ENCODE measurements at regions not wholly inside any gene's neighbourhood (a gene's known extent, or its start where the extent isn't known, plus 50 kb on each side); places are given as distances from the start of the nearest gene placed in this dataset.

DNA sequence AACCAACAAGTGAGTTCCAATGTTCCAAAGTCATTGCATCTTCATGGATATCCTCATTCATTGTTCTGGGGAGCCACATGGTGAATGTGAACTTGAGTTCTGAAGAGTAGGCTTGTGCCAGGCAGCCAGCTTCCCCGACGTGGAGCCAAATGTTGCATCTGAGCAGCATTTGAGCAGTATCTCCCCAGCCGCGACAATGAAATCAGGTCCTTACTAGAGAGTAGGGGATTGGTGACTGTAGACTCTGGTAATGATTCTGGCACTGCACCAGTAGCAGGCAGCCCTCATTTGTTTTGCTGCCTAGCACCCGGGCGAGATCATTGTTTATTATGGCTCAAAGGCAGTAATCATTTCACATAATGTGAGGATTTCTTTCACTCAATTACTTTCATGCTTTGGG lies 451.4 kb upstream of the C9orf72 start:
- H3K4me1 Mint-ChIP-seq: no peaks in the 10 kb centered on the region
- no peak overlapping the region for H3K27ac Mint-ChIP-seq
- H3K27me3 Mint-ChIP-seq: no peaks in the 10 kb centered on the region
- no peaks in the 10 kb centered on the region for H3K36me3 Mint-ChIP-seq (ENCODE audit: low read depth)
- no peak overlapping the region for H3K4me3 Mint-ChIP-seq
- intact Hi-C loops (cut with micrococcal nuclease): no loop called here
- no peak for DNase-seq
- H3K9me3 Mint-ChIP-seq: no peaks in the 10 kb centered on the region

DNA sequence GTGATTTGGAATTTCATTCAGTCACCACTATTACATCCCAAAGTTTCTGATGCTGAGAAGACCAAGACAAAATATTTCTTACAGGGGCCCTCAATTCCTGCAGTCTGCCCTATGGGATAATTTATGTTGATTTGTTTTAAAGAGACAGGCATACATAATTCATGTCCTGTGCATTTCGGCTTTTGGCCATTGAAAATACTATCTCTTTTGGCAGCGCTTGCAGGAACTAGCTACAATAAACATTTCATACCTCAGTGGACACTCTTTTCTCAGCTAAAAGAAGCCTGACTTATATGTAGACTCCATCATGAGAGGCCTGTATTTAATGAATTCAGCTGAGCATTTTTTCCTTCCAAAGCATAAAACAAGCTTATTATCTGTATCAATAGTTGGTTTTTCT lies 451.9 kb upstream of the C9orf72 start:
- H3K9me3 Mint-ChIP-seq: no peaks in the 10 kb centered on the region
- no peaks in the 10 kb centered on the region for H3K36me3 Mint-ChIP-seq (ENCODE audit: low read depth)
- no peak for DNase-seq
- H3K4me3 Mint-ChIP-seq: no peak overlapping the region
- H3K27ac Mint-ChIP-seq: no peak overlapping the region
- intact Hi-C loops (cut with micrococcal nuclease): no loop called here
- H3K4me1 Mint-ChIP-seq: no peaks in the 10 kb centered on the region
- H3K27me3 Mint-ChIP-seq: no peaks in the 10 kb centered on the region

DNA sequence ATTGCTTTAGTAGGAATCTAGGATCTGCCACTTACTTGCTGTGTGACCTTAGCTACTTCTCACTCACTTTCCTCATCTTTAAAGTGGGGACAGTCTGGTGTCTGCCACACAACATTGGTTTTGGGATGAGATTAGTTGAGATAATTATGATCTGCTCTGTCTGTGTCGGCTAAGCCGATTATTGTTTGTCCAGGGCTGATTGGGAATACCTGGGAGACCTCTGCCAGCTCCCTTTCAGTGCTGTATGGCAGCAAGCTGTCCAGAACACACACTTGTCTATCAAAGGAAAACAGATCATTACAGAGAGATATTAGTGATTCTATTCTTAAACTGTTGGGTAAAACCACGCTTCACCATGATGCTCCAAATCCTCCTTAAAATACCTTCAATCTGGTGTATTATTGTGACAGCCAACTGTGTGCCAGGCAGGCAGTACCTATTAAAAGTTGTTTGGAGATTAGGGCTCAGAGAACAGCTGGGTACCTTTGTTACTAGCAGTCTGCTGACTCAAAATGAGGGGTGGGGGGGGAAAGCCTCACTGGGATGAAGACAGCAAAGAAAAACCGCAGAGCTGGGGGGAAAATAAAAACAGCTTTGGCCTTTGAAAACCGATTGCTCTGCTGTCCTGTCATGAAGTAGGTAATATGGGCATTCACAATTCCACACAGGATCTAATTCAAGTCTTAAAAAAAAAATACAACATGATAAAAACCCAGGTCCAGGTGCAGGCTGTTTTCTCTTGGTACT lies 458.4 kb upstream of the C9orf72 start:
- Mint-ChIP-seq H3K36me3 (ENCODE audit: low read depth) (no peaks in the 10 kb centered on the region), H3K27me3 (no peaks in the 10 kb centered on the region), H3K4me3 (no peak overlapping the region), H3K9me3 (no peaks in the 10 kb centered on the region), H3K27ac (no peak overlapping the region), H3K4me1 (no peaks in the 10 kb centered on the region)
- intact Hi-C loops (cut with micrococcal nuclease): no loop called here
- DNase-seq: no peak

DNA sequence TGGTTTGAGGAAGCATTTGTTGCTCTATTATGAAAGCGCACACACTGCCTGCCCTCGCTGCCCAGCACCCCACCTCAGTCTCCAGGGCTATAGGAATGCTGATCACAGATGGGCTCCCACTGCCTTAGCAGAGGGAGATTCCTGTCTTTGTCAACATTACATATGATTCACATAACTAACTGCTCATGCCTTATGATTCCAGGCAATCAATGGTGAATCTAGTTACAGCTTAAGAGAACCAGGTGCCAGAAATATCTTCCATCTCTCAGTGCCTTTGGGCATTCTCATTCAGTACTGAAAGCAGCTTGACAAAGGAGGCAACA lies 458.9 kb upstream of the C9orf72 start:
- DNase-seq: no peak
- no peaks in the 10 kb centered on the region for H3K27me3 Mint-ChIP-seq
- intact Hi-C loops (cut with micrococcal nuclease): no loop called here
- H3K4me3 Mint-ChIP-seq: no peak overlapping the region
- no peaks in the 10 kb centered on the region for H3K9me3 Mint-ChIP-seq
- no peaks in the 10 kb centered on the region for H3K36me3 Mint-ChIP-seq (ENCODE audit: low read depth)
- no peak overlapping the region for H3K27ac Mint-ChIP-seq
- no peaks in the 10 kb centered on the region for H3K4me1 Mint-ChIP-seq

DNA sequence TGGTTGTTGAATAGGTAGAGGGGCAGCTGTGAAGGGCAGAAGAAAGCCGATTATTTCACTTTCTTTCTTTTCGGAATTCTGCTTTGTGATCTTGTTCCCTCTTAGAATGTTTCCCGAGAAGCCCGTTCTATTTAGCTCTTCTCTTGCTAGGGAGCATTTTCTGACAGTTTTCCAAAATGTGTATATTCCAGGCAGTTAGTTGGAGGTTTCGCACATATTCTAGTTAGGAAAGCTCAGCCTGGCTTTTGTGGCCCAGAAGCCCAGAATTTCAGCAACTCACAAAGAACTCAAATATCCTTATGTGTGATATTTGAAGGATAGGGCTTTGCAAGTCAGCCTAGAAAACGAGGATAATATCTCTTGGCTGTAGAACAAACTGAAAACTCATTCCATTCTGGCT lies 461.0 kb upstream of the C9orf72 start:
- Mint-ChIP-seq H3K36me3 (ENCODE audit: low read depth) (no peaks in the 10 kb centered on the region), H3K9me3 (no peaks in the 10 kb centered on the region), H3K27ac (no peak overlapping the region), H3K4me3 (no peak overlapping the region), H3K27me3 (no peaks in the 10 kb centered on the region), H3K4me1 (no peaks in the 10 kb centered on the region)
- intact Hi-C loops (cut with micrococcal nuclease): no loop called here
- no peak for DNase-seq

DNA sequence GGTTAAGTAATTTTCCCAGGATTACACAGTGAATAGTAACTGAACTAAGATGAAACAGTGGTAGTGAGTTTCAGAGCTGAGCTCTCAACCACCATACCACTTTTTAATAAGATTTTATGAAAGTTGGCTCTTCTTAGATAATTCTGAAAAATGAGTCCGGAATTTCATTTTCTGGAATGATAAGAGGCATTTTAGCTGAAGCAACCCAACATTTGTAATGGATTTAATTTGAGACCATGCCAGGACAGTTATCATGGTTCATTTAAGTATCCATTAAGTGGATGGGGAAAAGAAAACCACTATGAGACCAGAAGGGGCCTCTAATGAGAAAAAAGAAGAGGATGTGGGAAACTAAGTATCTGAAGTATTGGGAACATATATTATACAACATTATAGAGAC lies 464.7 kb upstream of the C9orf72 start:
- H3K4me1 Mint-ChIP-seq: no peaks in the 10 kb centered on the region
- intact Hi-C loops (cut with micrococcal nuclease): no loop called here
- DNase-seq: no peak
- no peak overlapping the region for H3K4me3 Mint-ChIP-seq
- H3K36me3 Mint-ChIP-seq (ENCODE audit: low read depth): no peaks in the 10 kb centered on the region
- no peaks in the 10 kb centered on the region for H3K9me3 Mint-ChIP-seq
- H3K27me3 Mint-ChIP-seq: no peaks in the 10 kb centered on the region
- no peak overlapping the region for H3K27ac Mint-ChIP-seq

DNA sequence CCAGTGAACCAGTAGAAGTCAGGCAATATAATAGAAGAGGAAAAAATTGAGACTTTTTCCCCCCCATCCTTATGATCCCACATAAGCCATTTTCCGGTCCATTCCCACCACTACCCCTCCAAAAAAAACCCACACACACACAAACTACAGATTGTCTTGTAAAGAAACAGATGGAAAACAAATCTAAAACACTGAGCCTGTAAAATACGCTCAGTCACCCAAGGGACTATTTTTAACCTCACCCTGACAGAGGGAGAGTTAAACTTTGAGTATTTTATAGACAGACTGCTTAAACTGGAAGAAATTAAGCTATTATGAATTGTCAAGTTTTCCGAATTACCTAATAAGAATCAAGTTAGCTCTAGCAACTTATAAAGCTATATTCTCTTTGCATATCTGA lies 471.8 kb upstream of the C9orf72 start:
- intact Hi-C loops (cut with micrococcal nuclease): no loop called here
- H3K4me1 Mint-ChIP-seq: no peaks in the 10 kb centered on the region

DNA sequence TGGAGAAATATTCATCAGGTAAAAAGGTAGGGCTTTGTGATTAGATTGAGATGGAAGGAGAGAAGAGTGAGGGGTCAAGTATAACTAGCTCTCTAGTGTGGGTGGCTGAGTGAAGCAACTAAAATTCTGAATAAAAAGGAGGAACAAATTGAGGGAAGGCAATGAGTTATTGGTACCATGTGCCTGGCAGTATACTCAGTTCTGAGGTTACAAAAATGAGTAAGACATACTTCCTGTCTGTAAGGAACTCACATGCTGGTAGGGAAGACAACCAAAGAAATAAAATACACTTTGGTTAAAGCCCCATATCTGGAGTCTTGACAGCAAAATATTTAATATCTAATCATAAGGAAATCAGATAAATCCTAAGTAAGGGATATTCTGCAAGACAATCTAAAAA lies 476.8 kb upstream of the C9orf72 start:
- Mint-ChIP-seq H3K4me3 (no peak overlapping the region), H3K4me1 (no peaks in the 10 kb centered on the region), H3K27me3 (no peaks in the 10 kb centered on the region), H3K9me3 (no peaks in the 10 kb centered on the region), H3K27ac (no peak overlapping the region), H3K36me3 (ENCODE audit: low read depth) (no peaks in the 10 kb centered on the region)
- no peak for DNase-seq
- intact Hi-C loops (cut with micrococcal nuclease): no loop called here

More for the DNA sequence above, 471.8 kb upstream of the C9orf72 start:
- Mint-ChIP-seq H3K36me3 (ENCODE audit: low read depth) (no peaks in the 10 kb centered on the region), H3K27me3 (no peaks in the 10 kb centered on the region), H3K9me3 (no peaks in the 10 kb centered on the region), H3K4me3 (no peak overlapping the region), H3K27ac (no peak overlapping the region)
- DNase-seq: no peak

DNA sequence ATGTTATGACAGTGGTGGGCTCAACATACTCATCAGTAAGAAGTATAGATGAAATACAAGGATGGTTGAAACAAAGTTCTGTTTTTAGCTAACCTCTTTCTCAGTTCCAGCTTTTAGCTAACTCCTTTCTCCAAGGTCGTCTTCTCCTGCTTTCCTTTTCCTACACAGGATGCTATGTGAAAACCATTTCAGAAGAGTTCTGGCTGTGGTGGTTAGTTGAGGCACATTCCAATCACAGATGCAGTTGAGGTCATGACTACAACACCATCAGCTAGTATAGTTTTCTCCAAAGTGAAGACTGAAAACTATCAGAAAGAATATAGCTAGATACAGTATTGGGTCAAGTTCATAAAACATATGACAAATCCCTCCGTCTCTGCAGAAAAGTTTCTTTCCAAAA lies 477.7 kb upstream of the C9orf72 start:
- Mint-ChIP-seq H3K9me3 (no peaks in the 10 kb centered on the region), H3K36me3 (ENCODE audit: low read depth) (no peaks in the 10 kb centered on the region), H3K27ac (no peak overlapping the region), H3K27me3 (no peaks in the 10 kb centered on the region), H3K4me1 (no peaks in the 10 kb centered on the region), H3K4me3 (no peak overlapping the region)
- DNase-seq: no peak
- intact Hi-C loops (cut with micrococcal nuclease): no loop called here

DNA sequence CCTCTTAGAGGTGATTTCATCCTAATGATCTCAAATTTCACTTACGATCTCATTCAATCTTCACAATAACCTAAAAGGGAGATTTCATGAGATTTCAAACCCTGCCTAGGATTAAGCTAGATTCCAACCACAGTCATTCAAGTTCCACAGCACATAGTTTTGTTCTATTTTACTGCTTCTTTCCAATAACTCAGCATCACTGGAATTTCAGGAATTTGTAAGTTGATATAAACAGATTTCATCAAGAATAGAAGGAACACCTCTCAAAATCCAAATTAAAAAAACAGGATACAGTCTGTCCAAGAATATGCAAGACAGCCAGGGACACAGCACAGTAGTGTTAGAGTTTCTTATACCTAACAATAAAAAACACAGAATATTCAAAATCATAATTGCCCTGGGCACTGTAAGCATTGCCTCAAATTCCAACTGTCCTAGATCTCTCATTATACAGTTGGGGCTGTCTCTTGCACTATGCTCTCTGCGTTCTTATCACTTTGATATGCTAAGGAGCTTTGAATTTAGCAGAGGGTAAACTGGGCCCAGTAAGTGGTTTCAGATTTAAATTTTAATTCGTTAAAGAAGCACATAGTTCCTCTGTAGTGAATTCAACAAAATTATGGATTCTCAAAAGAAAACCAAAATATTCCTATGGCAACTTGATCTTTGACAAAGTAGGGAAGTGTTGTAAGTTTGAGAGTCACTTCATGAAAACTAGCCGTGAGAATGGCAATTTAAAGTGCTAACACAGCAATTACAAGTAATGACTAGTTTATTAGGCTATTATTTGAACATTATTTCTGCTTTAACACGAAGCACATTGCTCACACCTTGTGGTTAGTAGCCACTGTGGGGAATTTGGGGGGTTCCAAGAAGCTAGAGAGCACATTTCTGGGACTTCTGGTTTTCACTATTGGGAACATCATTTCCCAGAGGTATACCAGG lies 478.6 kb upstream of the C9orf72 start:
- no peak overlapping the region for H3K4me3 Mint-ChIP-seq
- H3K9me3 Mint-ChIP-seq: no peaks in the 10 kb centered on the region
- H3K27ac Mint-ChIP-seq: no peak overlapping the region
- no peaks in the 10 kb centered on the region for H3K4me1 Mint-ChIP-seq
- intact Hi-C loops (cut with micrococcal nuclease): no loop called here
- no peaks in the 10 kb centered on the region for H3K27me3 Mint-ChIP-seq
- H3K36me3 Mint-ChIP-seq (ENCODE audit: low read depth): no peaks in the 10 kb centered on the region
- no peak for DNase-seq

DNA sequence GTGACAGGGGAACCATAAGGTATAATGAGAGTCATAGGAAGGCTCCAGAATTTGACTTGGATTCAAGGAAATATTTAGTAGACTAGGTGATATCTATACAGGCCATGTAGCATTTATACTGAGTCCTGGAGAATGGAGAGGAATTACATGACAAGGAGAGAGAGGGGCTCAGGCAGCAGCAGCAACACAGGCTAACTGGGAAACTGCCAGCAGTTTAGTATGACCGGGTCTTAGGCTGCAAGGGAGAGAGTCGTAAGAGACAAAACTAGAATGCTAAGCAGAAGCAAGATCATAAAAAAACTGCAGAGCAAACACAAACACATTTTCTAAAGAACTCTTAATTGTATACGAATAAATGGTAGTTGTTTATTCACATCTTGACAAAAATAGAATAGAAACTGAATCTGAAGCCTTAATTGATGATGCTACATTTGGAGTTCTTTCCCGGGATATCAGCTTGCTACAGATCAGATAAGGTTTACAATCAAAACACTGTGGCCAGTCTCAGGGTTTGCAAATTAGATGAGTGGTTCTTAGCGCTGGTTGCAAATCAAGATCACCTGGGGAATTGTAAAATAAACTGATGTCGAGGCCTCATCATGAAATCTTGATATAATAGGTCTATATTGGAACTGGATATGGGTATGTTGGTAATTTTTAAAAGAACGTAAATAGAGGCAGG lies 480.0 kb upstream of the C9orf72 start:
- Mint-ChIP-seq H3K4me3 (no peak overlapping the region), H3K27ac (no peak overlapping the region), H3K27me3 (no peaks in the 10 kb centered on the region), H3K4me1 (no peaks in the 10 kb centered on the region), H3K36me3 (ENCODE audit: low read depth) (no peaks in the 10 kb centered on the region), H3K9me3 (no peaks in the 10 kb centered on the region)
- intact Hi-C loops (cut with micrococcal nuclease): no loop called here
- DNase-seq: no peak

DNA sequence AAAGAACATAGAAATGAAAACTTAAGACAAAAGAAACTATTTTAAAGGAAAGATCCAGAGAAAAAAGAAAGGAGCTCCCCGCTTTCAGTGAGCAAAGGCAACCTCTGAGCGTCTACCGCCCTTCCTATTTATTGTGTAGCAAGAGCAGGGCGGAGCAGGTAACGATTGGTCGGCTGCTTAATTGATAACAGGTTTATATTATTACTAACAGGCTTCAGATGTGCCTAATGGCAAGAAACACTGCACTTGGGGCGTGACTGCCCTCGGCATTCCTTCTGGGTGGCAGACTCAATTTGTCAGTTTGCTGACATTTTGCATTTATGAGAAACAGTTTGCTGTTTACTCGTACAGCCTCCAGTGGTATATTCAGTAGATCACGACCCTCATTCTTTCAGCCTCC lies 482.7 kb upstream of the C9orf72 start:
- Mint-ChIP-seq H3K36me3 (ENCODE audit: low read depth) (no peaks in the 10 kb centered on the region), H3K4me1 (no peaks in the 10 kb centered on the region), H3K27ac (no peak overlapping the region), H3K9me3 (no peaks in the 10 kb centered on the region), H3K4me3 (no peak overlapping the region), H3K27me3 (no peaks in the 10 kb centered on the region)
- intact Hi-C loops (cut with micrococcal nuclease): no loop called here
- DNase-seq: no peak

DNA sequence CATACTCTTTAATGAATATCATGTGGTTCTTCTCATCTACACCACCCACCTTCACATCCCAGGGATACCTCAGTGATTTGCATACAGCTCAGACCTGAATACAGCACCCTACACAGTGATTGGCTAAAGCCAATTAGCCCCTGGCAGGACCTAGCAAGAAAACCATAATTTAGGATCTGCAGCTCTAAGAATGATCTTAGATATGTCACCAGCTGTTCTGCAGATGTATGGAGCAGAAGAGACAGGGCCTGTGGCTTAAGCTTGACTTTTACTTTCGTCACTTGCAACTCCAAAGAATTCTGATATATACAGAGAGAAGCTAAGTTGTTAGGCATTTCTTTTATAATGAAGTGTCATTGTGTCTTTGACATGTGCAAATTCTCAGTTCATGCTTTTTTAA lies 483.2 kb upstream of the C9orf72 start:
- intact Hi-C loops (cut with micrococcal nuclease): no loop called here
- no peak overlapping the region for H3K27ac Mint-ChIP-seq
- no peaks in the 10 kb centered on the region for H3K27me3 Mint-ChIP-seq
- no peaks in the 10 kb centered on the region for H3K36me3 Mint-ChIP-seq (ENCODE audit: low read depth)
- no peak for DNase-seq
- H3K4me1 Mint-ChIP-seq: no peaks in the 10 kb centered on the region
- no peak overlapping the region for H3K4me3 Mint-ChIP-seq
- H3K9me3 Mint-ChIP-seq: no peaks in the 10 kb centered on the region

DNA sequence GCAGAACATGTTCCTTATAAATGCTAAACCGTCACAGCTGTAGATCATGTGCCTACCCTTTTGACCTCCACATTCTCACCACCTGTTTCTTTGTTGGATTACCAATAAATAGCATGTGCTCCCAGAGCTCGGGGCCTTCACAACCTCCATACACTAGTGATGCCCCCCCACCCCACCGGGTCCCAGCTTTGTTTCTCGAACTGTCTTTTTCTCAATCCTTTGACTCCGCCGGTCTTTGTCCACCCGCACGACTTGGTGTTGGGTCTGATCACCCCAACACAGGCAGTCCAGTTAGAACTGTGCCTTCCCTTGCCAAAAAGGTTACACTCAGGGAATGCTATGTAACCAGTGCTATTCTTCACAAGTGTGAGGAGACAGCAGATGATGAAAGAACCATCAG lies 485.9 kb upstream of the C9orf72 start:
- Mint-ChIP-seq H3K27me3 (no peaks in the 10 kb centered on the region), H3K27ac (no peak overlapping the region), H3K9me3 (no peaks in the 10 kb centered on the region), H3K36me3 (ENCODE audit: low read depth) (no peaks in the 10 kb centered on the region), H3K4me1 (no peaks in the 10 kb centered on the region), H3K4me3 (no peak overlapping the region)
- DNase-seq: no peak
- intact Hi-C loops (cut with micrococcal nuclease): no loop called here
